HFF-Myc (cell line): ENCODE measurements at regions not wholly inside any gene's neighbourhood (a gene's known extent, or its start where the extent isn't known, plus 50 kb on each side); places are given as distances from the start of the nearest gene placed in this dataset.

Experiments used
- DNase-seq: peaks from one replicate; pipeline ENCODE4 v3.0.0-alpha.2; 2011; ENCODE audit warnings: low read depth; ENCODE audit errors: extremely low read depth
- H3K4me3 ChIP-seq: replicated peaks from 2 replicates; pipeline ENCODE4 v1.5.1; 2011; ENCODE audit warnings: low read depth, mild to moderate bottlenecking, control low read depth, low read length
- CTCF ChIP-seq: IDR thresholded peaks from 2 replicates; pipeline ENCODE4 v1.5.1; 2012; ENCODE audit warnings: mild to moderate bottlenecking, low read depth, low read length, control low read depth; ENCODE audit errors: missing control alignments

DNA sequence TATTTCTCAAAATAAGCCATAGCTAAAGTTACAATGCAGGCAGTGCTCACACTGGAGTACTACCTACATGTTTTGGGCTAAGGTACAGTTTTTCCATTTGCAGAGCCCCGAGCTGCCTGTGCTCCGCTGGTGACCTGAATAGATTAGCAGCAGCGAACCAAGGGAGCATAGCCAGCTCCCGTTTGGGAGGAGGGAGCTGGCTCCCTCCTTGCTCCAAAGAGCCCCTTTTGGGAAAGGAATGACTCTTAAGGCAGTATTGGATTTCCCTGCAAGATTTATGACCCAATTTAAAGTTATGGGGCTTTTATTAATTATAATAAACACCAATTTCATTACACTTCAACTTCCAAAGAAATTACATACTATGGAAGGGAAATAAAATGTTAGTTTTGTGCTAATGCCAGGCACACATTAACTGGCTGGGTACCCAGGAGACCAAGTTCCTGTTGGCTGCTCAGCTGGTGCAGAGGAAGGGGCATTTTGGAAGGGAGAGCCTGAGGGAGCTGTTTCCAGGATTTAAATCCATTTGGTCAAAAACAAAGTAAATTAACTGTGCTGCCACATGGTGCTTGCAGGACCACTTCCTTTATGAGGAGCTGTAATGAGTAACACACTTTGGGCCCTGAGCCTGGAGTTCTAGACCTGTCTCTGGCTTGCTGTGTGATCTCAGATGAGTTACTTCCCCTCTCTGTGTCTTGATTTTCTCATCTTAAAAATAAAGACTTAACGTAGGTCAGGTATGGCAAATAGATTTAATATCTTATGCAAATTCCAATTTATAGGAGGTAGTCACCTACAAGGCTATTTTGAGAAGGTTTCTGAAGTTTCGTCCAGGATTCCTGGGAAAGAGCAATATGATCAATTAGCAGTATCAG, 362.1 kb upstream of the CCL2 start:
- no peak overlapping the region for H3K4me3 ChIP-seq
- no peak for TF ChIP-seq CTCF
- no peak for DNase-seq

DNA sequence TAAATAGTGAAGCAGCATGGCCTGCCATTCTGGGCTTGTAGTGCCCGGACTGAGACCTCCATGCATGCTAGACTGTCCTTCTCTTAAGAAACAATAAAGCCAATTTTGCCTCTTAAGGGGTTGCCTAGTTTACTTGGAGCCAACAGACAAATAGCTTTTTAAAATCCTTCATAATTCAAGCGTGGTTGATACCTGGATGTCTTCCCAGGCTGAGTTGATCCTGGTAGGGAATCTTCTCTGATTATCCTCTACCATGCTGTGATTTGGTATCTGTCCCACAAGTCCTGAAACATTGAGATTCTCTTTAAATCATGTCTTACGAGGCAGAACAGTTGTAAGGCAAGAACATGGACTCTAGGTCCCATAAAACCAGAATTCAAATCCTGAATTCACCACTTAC, 359.6 kb upstream of the CCL2 start:
- TF ChIP-seq CTCF: no peak
- H3K4me3 ChIP-seq: no peak overlapping the region
- DNase-seq: no peak

- no peak for TF ChIP-seq CTCF
- H3K4me3 ChIP-seq: no peak overlapping the region
- DNase-seq: no peak
Observed at GRCh38 chr17:33896263-33896662, 358.8 kb upstream of the CCL2 start.

- no peak for TF ChIP-seq CTCF
- H3K4me3 ChIP-seq: no peak overlapping the region
- DNase-seq: no peak
Observed at GRCh38 chr17:33901085-33901484, 354.0 kb upstream of the CCL2 start.

- DNase-seq: no peak
- H3K4me3 ChIP-seq: no peak overlapping the region
- TF ChIP-seq CTCF: no peak
Observed at GRCh38 chr17:33902901-33903449, 352.1 kb upstream of the CCL2 start.

DNA sequence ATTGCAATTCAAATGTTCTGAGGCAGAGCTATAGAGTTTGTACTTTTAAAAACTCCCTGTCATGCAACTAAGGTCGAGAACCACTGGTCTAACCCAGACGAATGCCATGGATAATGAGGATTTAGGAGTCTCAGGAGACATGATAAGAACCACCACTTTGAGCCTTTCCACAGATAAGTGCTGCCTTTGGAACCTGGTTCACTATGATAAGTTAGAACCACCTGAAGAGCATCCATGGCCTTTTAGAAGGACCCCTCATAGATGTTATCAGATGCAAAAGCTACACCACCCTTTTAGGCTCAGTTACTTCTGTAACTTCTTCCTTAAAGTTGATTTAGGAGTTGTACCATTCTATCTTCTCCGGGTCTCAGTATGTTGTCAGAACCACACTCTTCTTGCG, 350.6 kb upstream of the CCL2 start:
- TF ChIP-seq CTCF: no peak
- DNase-seq: no peak
- no peak overlapping the region for H3K4me3 ChIP-seq
